Activated CD8-positive, alpha-beta memory T cell treated with anti-CD3 and anti-CD28 coated beads, Interleukin-2, amount 10 ng/mL, durations not matched to agents 7 days and 5 days (primary cell): ENCODE measurements at regions not wholly inside any gene's neighbourhood (a gene's known extent, or its start where the extent isn't known, plus 50 kb on each side); places are given as distances from the start of the nearest gene placed in this dataset.
"Not testable (repeated sequence)": the region's sequence is repeated elsewhere in the genome, so short reads cannot be mapped to it uniquely, and the experiment has no call there.

Experiments used
- ATAC-seq: fragments of 150-1000 bp; cut with Tn5 transposase; one replicate; pipeline ENCODE4 v1.10.0; 2021; ENCODE audit warnings: moderate library complexity
- CTCF ChIA-PET: fragments of 350-600 bp; sonication (Branson Sonifier 250); formaldehyde crosslinking; loops from one replicate; lab custom pipeline; 2021; ENCODE audit warnings: antibody characterized with exemption; lab: Charles Lee
- DNase-seq: peaks from one replicate; pipeline ENCODE4 v3.0.0-alpha.2; 2020
- H3K27ac Mint-ChIP-seq: one replicate; pipeline ENCODE4 v1.8.0; 2021; ENCODE audit warnings: mild to moderate bottlenecking, mixed read lengths
- H3K27me3 Mint-ChIP-seq: one replicate; pipeline ENCODE4 v1.8.0; 2021; ENCODE audit warnings: mixed read lengths
- H3K36me3 Mint-ChIP-seq: one replicate; pipeline ENCODE4 v1.8.0; 2021; ENCODE audit warnings: mild to moderate bottlenecking, mixed read lengths
- H3K4me1 Mint-ChIP-seq: one replicate; pipeline ENCODE4 v1.8.0; 2021; ENCODE audit warnings: mixed read lengths
- H3K4me3 Mint-ChIP-seq: one replicate; pipeline ENCODE4 v1.8.0; 2021; ENCODE audit warnings: mild to moderate bottlenecking, moderate library complexity, mixed read lengths
- H3K9me3 Mint-ChIP-seq: one replicate; pipeline ENCODE4 v1.8.0; 2022; ENCODE audit warnings: low read depth, mixed read lengths

- CTCF ChIA-PET, H3K4me3 Mint-ChIP-seq, DNase-seq, H3K27ac Mint-ChIP-seq, ATAC-seq, H3K36me3 Mint-ChIP-seq, H3K27me3 Mint-ChIP-seq, H3K4me1 Mint-ChIP-seq: not testable (repeated sequence)
- H3K9me3 Mint-ChIP-seq, result peaks cover 12% of the 10 kb centered on the region
Measured at GRCh38 chr9:63912451-63912850, 1372.6 kb downstream of the FOXD4L5 start.

GRCh38 chr9:63909076-63909475 is 1375.9 kb downstream of the FOXD4L5 start:
- H3K36me3 Mint-ChIP-seq, ATAC-seq, CTCF ChIA-PET, H3K4me3 Mint-ChIP-seq, DNase-seq, H3K27ac Mint-ChIP-seq, H3K4me1 Mint-ChIP-seq, H3K27me3 Mint-ChIP-seq: not testable (repeated sequence)
- H3K9me3 Mint-ChIP-seq, result peaks cover 11% of the 10 kb centered on the region

GRCh38 chr9:63899637-63900190 is 1385.3 kb downstream of the FOXD4L5 start:
- DNase-seq, H3K27me3 Mint-ChIP-seq, ATAC-seq, CTCF ChIA-PET, H3K36me3 Mint-ChIP-seq, H3K4me3 Mint-ChIP-seq, H3K4me1 Mint-ChIP-seq, H3K27ac Mint-ChIP-seq: not testable (repeated sequence)
- H3K9me3 Mint-ChIP-seq, result peaks cover 11% of the 10 kb centered on the region

GRCh38 chr9:63881386-63881785 is 1403.6 kb downstream of the FOXD4L5 start:
- ATAC-seq, H3K9me3 Mint-ChIP-seq, H3K27ac Mint-ChIP-seq, DNase-seq, H3K4me1 Mint-ChIP-seq, CTCF ChIA-PET, H3K27me3 Mint-ChIP-seq, H3K4me3 Mint-ChIP-seq, H3K36me3 Mint-ChIP-seq: not testable (repeated sequence)

- H3K27ac Mint-ChIP-seq, H3K27me3 Mint-ChIP-seq, DNase-seq, H3K9me3 Mint-ChIP-seq, H3K4me3 Mint-ChIP-seq, CTCF ChIA-PET, ATAC-seq, H3K36me3 Mint-ChIP-seq, H3K4me1 Mint-ChIP-seq: not testable (repeated sequence)
Measured at GRCh38 chr9:63876380-63876779, 1408.6 kb downstream of the FOXD4L5 start.

- H3K4me1 Mint-ChIP-seq, result no peaks in the 10 kb centered on the region
- DNase-seq (peak; percentile 43), ATAC-seq (peak; percentile 33)
- peaks cover 3% of the 10 kb centered on the region for H3K36me3 Mint-ChIP-seq
- H3K9me3 Mint-ChIP-seq, result peaks cover 4% of the 10 kb centered on the region
- H3K27ac Mint-ChIP-seq, result peak overlapping the region; percentile 10
- CTCF ChIA-PET, result no interaction called here
- no peaks in the 10 kb centered on the region for H3K27me3 Mint-ChIP-seq
- peak overlapping the region; percentile 45 for H3K4me3 Mint-ChIP-seq
Measured at GRCh38 chr9:63859475-63860215, 1425.4 kb downstream of the FOXD4L5 start.

GRCh38 chr9:63859090-63859474 is 1425.9 kb downstream of the FOXD4L5 start:
- DNase-seq, H3K36me3 Mint-ChIP-seq, CTCF ChIA-PET, H3K27ac Mint-ChIP-seq, H3K4me1 Mint-ChIP-seq, H3K9me3 Mint-ChIP-seq, H3K27me3 Mint-ChIP-seq, ATAC-seq: not testable (repeated sequence)
- H3K4me3 Mint-ChIP-seq, result peak overlapping the region; percentile 45

- ATAC-seq, result not testable (repeated sequence)
Measured at GRCh38 chr9:63853140-63853751, 1431.8 kb downstream of the FOXD4L5 start.

GRCh38 chr9:63824804-63825203 is 1460.2 kb downstream of the FOXD4L5 start:
- ATAC-seq, H3K27me3 Mint-ChIP-seq, H3K4me3 Mint-ChIP-seq, DNase-seq, H3K36me3 Mint-ChIP-seq, H3K27ac Mint-ChIP-seq, CTCF ChIA-PET, H3K4me1 Mint-ChIP-seq: not testable (repeated sequence)
- peaks cover 18% of the 10 kb centered on the region for H3K9me3 Mint-ChIP-seq

More at GRCh38 chr9:63853140-63853751, 1431.8 kb downstream of the FOXD4L5 start:
- H3K4me1 Mint-ChIP-seq, H3K36me3 Mint-ChIP-seq, H3K4me3 Mint-ChIP-seq, DNase-seq, H3K27me3 Mint-ChIP-seq, CTCF ChIA-PET, H3K27ac Mint-ChIP-seq, H3K9me3 Mint-ChIP-seq: not testable (repeated sequence)

GRCh38 chr9:63823375-63824201 is 1461.4 kb downstream of the FOXD4L5 start:
- peak; percentile 36 for ATAC-seq
- H3K4me1 Mint-ChIP-seq, H3K27me3 Mint-ChIP-seq, H3K36me3 Mint-ChIP-seq, DNase-seq, H3K27ac Mint-ChIP-seq, CTCF ChIA-PET, H3K4me3 Mint-ChIP-seq: not testable (repeated sequence)
- peaks cover 14% of the 10 kb centered on the region for H3K9me3 Mint-ChIP-seq

GRCh38 chr9:63822615-63823374 is 1462.2 kb downstream of the FOXD4L5 start:
- H3K27ac Mint-ChIP-seq, CTCF ChIA-PET, H3K36me3 Mint-ChIP-seq, H3K4me3 Mint-ChIP-seq, ATAC-seq, H3K4me1 Mint-ChIP-seq, H3K27me3 Mint-ChIP-seq, DNase-seq: not testable (repeated sequence)
- peaks cover 14% of the 10 kb centered on the region for H3K9me3 Mint-ChIP-seq

GRCh38 chr9:63821293-63821692 is 1463.7 kb downstream of the FOXD4L5 start:
- ATAC-seq, H3K4me3 Mint-ChIP-seq, H3K27ac Mint-ChIP-seq, H3K36me3 Mint-ChIP-seq, CTCF ChIA-PET, DNase-seq: not testable (repeated sequence)
- Mint-ChIP-seq H3K27me3 (peaks cover 10% of the 10 kb centered on the region), H3K4me1 (peaks cover 17% of the 10 kb centered on the region), H3K9me3 (peaks cover 14% of the 10 kb centered on the region)

GRCh38 chr9:63820882-63821281 is 1464.1 kb downstream of the FOXD4L5 start:
- Mint-ChIP-seq H3K36me3 (peaks cover 11% of the 10 kb centered on the region), H3K4me1 (peaks cover 17% of the 10 kb centered on the region), H3K9me3 (peaks cover 16% of the 10 kb centered on the region), H3K27me3 (peaks cover 10% of the 10 kb centered on the region)
- DNase-seq, ATAC-seq, H3K27ac Mint-ChIP-seq, H3K4me3 Mint-ChIP-seq, CTCF ChIA-PET: not testable (repeated sequence)
